Type B pancreatic cell (in vitro differentiated cells): ENCODE measurements at regions not wholly inside any gene's neighbourhood (a gene's known extent, or its start where the extent isn't known, plus 50 kb on each side); places are given as distances from the start of the nearest gene placed in this dataset.

Source experiments
- DNase-seq: peaks from one replicate; pipeline ENCODE4 v3.0.0; 2021; ENCODE audit warnings: mixed read lengths; ENCODE audit not compliant: unreplicated experiment; ENCODE audit errors: extremely low spot score
- H3K27ac Mint-ChIP-seq: 2 replicates; pipeline ENCODE4 v1.8.0; 2021; ENCODE audit warnings: mild to moderate bottlenecking, mixed read lengths
- H3K27me3 Mint-ChIP-seq: 2 replicates; pipeline ENCODE4 v1.8.0; 2021; ENCODE audit warnings: mixed read lengths
- H3K36me3 Mint-ChIP-seq: 2 replicates; pipeline ENCODE4 v1.8.0; 2021; ENCODE audit warnings: mixed read lengths
- H3K4me1 Mint-ChIP-seq: one replicate; pipeline ENCODE4 v1.8.0; 2021; ENCODE audit warnings: mixed read lengths; ENCODE audit not compliant: unreplicated experiment
- H3K4me3 Mint-ChIP-seq: 2 replicates; pipeline ENCODE4 v1.8.0; 2021; ENCODE audit warnings: mild to moderate bottlenecking, mixed read lengths
- H3K9me3 Mint-ChIP-seq: 2 replicates; pipeline ENCODE4 v1.8.0; 2021; ENCODE audit warnings: mixed read lengths
- TF ChIP-seq, protein P1 (sequence below): fragments of 200-600 bp; sonication (generic); conservative IDR thresholded peaks from 2 replicates; pipeline ENCODE4 v1.5.0; 2021; ENCODE audit warnings: antibody characterized with exemption, mild to moderate bottlenecking

GRCh38 chr5:10099548-10099947 lies 150.1 kb downstream of the ATPSCKMT start:
- Mint-ChIP-seq H3K27ac (no peak overlapping the region), H3K9me3 (peaks cover 17% of the 10 kb centered on the region), H3K27me3 (no peaks in the 10 kb centered on the region), H3K36me3 (peaks cover 6% of the 10 kb centered on the region), H3K4me1 (peaks cover 18% of the 10 kb centered on the region), H3K4me3 (no peak overlapping the region)
- TF ChIP-seq, protein P1, sequence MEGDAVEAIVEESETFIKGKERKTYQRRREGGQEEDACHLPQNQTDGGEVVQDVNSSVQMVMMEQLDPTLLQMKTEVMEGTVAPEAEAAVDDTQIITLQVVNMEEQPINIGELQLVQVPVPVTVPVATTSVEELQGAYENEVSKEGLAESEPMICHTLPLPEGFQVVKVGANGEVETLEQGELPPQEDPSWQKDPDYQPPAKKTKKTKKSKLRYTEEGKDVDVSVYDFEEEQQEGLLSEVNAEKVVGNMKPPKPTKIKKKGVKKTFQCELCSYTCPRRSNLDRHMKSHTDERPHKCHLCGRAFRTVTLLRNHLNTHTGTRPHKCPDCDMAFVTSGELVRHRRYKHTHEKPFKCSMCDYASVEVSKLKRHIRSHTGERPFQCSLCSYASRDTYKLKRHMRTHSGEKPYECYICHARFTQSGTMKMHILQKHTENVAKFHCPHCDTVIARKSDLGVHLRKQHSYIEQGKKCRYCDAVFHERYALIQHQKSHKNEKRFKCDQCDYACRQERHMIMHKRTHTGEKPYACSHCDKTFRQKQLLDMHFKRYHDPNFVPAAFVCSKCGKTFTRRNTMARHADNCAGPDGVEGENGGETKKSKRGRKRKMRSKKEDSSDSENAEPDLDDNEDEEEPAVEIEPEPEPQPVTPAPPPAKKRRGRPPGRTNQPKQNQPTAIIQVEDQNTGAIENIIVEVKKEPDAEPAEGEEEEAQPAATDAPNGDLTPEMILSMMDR, result no peak
- DNase-seq, result no peak

DNA sequence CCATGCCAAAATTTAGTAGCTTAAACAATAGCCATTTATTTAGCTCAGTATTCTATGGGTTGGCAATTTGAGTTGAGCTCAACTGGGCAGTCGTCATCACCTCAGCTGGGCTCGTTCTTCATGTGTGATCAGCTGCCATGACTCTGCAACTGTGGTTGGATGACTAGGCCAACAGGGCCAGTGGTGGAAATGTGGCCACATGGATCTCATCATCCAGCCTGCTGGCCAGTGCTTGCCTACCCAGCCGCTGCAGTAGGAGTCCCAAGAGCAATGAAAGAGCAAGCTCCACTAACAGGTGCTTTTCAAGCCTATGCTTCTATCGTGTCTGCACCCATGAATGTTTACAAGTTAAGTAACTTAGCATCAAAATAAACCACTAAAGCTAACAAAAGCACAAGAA lies 158.0 kb downstream of the ATPSCKMT start:
- Mint-ChIP-seq H3K27me3 (no peaks in the 10 kb centered on the region), H3K36me3 (no peaks in the 10 kb centered on the region), H3K9me3 (peaks cover 9% of the 10 kb centered on the region), H3K4me1 (no peaks in the 10 kb centered on the region), H3K4me3 (no peak overlapping the region), H3K27ac (no peak overlapping the region)
- TF ChIP-seq, protein P1, result no peak
- DNase-seq, result no peak

DNA sequence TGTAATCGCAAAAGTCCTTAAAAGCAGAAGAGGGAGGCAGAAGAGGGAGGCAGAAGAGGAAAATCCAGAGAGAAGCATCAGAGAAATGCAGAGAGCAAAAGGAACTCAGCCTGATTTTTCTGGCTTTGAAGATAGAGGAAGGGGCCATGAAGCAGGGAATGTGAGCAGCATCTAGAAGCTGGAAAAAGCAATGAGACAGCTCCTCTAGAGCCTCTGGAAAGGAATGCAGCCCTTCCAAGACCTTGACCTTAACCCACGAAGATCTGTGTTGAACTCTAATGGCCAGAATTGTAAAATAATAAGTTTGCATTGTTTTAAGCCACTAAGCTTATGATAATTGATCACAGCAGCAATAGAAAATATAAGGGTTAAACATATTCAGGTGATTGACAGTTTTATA lies 159.6 kb downstream of the ATPSCKMT start:
- Mint-ChIP-seq H3K36me3 (no peaks in the 10 kb centered on the region), H3K27ac (no peak overlapping the region), H3K27me3 (no peaks in the 10 kb centered on the region), H3K9me3 (peaks cover 9% of the 10 kb centered on the region), H3K4me1 (no peaks in the 10 kb centered on the region), H3K4me3 (no peak overlapping the region)
- no peak for DNase-seq
- TF ChIP-seq, protein P1, result no peak

DNA sequence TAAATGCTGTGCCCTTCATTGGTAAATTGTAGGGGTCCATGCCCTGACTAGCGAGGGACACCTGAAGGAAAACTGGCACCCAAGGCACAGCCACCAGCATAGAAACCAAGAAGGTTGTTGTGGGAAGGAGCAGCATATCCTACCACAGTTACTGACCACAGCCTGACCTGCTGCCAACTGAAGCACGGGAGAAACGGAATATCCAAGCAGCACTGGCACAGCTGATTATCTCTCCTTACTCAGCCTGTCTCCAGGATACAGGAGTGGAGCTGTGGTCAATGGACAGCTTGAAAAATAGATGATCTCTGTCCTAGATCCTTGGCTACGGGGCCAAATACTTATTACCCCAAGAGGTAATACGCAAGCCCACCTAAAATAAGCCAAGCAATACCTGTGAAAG lies 164.5 kb downstream of the ATPSCKMT start:
- Mint-ChIP-seq H3K4me1 (no peaks in the 10 kb centered on the region), H3K27ac (no peak overlapping the region), H3K4me3 (no peak overlapping the region), H3K36me3 (no peaks in the 10 kb centered on the region), H3K9me3 (peaks cover 10% of the 10 kb centered on the region), H3K27me3 (no peaks in the 10 kb centered on the region)
- TF ChIP-seq, protein P1, result no peak
- DNase-seq, result no peak

DNA sequence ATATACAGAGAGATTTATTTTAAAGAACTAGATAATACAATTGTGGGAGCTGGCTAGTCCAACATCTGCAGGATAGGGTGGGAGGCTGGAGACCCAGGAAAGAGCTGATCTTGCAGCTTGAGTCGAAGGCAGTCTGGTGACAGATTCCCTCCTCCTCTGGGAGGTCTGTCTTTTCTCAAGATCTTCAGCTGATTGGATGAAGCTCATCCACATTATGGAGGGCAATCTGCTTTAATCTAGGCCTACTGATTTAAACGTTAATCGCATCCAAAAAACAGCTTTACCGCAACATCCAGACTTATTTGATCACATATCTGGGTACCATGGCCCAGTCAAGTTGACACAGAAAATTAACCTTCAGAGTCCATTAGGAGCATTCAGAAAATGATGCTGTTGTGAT lies 168.1 kb downstream of the ATPSCKMT start:
- DNase-seq, result no peak
- H3K4me3 Mint-ChIP-seq, result no peak overlapping the region
- TF ChIP-seq, protein P1, result no peak
- H3K27ac Mint-ChIP-seq, result no peak overlapping the region
- H3K9me3 Mint-ChIP-seq, result peaks cover 6% of the 10 kb centered on the region
- no peaks in the 10 kb centered on the region for H3K36me3 Mint-ChIP-seq
- no peaks in the 10 kb centered on the region for H3K27me3 Mint-ChIP-seq
- peaks cover 14% of the 10 kb centered on the region for H3K4me1 Mint-ChIP-seq
